ENCODE measurements at regions not wholly inside any gene's neighbourhood (a gene's known extent, or its start where the extent isn't known, plus 50 kb on each side); places are given as distances from the start of the nearest gene placed in this dataset.

- H3K36me3 ChIP-seq, result no peaks in the 10 kb centered on the region
- WGBS, 5 donors, result 75 to 87% (median 78%) methylated on average over 3 of the region's 3 CpGs
- TF ChIP-seq POLR2AphosphoS5 (IDR thresholded peaks at IDR 0.05) (no peak), CTCF (IDR thresholded peaks at IDR 0.05 in 8 of 11, conservative IDR thresholded peaks at IDR 0.05 in 3 of 11) (no peak), POLR2A (IDR thresholded peaks at IDR 0.05) (no peak)
- H3K4me1 ChIP-seq, result no peaks in the 10 kb centered on the region
- no peaks in the 10 kb centered on the region for H3K27me3 ChIP-seq (replicated peaks in 1 of 7)
- no peak for DNase-seq
- H3K4me3 ChIP-seq, result no peak overlapping the region
- H3K27ac ChIP-seq, result no peak overlapping the region
- intact Hi-C loops (cut with DNase I; ENCODE audit: low total_unique reads), result no loop called here
- no peaks in the 10 kb centered on the region for H3K9me3 ChIP-seq
Measured at GRCh38 chr14:39683691-39684260, 251.5 kb upstream of the FBXO33 start.

- no peaks in the 10 kb centered on the region for H3K9me3 ChIP-seq
Measured at GRCh38 chr14:39682582-39682981, 250.3 kb upstream of the FBXO33 start.

GRCh38 chr14:39681782-39682399 is 249.7 kb upstream of the FBXO33 start:
- 63 to 76% (median 67%) methylated on average over 4 of the region's 4 CpGs for WGBS, 5 donors

More at GRCh38 chr14:39682582-39682981, 250.3 kb upstream of the FBXO33 start:
- intact Hi-C loops (cut with DNase I; ENCODE audit: low total_unique reads), result no loop called here
- Histone ChIP-seq H3K36me3 (no peaks in the 10 kb centered on the region), H3K27ac (no peak overlapping the region), H3K4me1 (no peaks in the 10 kb centered on the region), H3K27me3 (replicated peaks in 1 of 7) (no peaks in the 10 kb centered on the region), H3K4me3 (no peak overlapping the region)
- no peak for DNase-seq
- TF ChIP-seq POLR2AphosphoS5 (IDR thresholded peaks at IDR 0.05) (no peak), CTCF (IDR thresholded peaks at IDR 0.05 in 8 of 11, conservative IDR thresholded peaks at IDR 0.05 in 3 of 11) (no peak), POLR2A (IDR thresholded peaks at IDR 0.05) (no peak)
- WGBS, 5 donors, result 73 to 79% (median 78%) methylated on average over 3 of the region's 3 CpGs

More at GRCh38 chr14:39681782-39682399, 249.7 kb upstream of the FBXO33 start:
- H3K9me3 ChIP-seq, result no peaks in the 10 kb centered on the region
- no peaks in the 10 kb centered on the region for H3K27me3 ChIP-seq (replicated peaks in 1 of 7)
- no peak for DNase-seq
- TF ChIP-seq POLR2A (IDR thresholded peaks at IDR 0.05) (no peak), POLR2AphosphoS5 (IDR thresholded peaks at IDR 0.05) (no peak), CTCF (IDR thresholded peaks at IDR 0.05 in 8 of 11, conservative IDR thresholded peaks at IDR 0.05 in 3 of 11) (no peak)
- intact Hi-C loops (cut with DNase I; ENCODE audit: low total_unique reads), result no loop called here
- H3K4me3 ChIP-seq, result no peak overlapping the region
- no peaks in the 10 kb centered on the region for H3K4me1 ChIP-seq
- H3K27ac ChIP-seq, result no peak overlapping the region
- H3K36me3 ChIP-seq, result no peaks in the 10 kb centered on the region
